HepG2 (cell line): ENCODE measurements at regions not wholly inside any gene's neighbourhood (a gene's known extent, or its start where the extent isn't known, plus 50 kb on each side); places are given as distances from the start of the nearest gene placed in this dataset.

Source experiments
- ATAC-seq: fragments of 200-7000 bp; cut with Tn5 transposase; 3 replicates; pipeline ENCODE4 v1.9.1; 2020; ENCODE audit warnings: mild to moderate bottlenecking, moderate library complexity
- BruUV-seq: library from RNA; stranded (reverse); fragments of 400-500 nt; replicated peaks from 2 replicates; lab custom pipeline; 2021; lab: Mats Ljungman, UMichigan
- CTCF ChIA-PET: fragments of 300-600 bp; formaldehyde crosslinking; extraction: SDS; loops from one replicate; lab custom pipeline; 2021; ENCODE audit warnings: low total read pairs, inconsistent platforms, low intra/inter-chr PET ratio; lab: Yijun Ruan, JAX
- POLR2A ChIA-PET: fragments of 350-600 bp; sonication (Branson Sonifier 250); formaldehyde crosslinking; loops from one replicate; lab custom pipeline; 2020; ENCODE audit warnings: antibody characterized with exemption, inconsistent platforms; lab: Yijun Ruan, JAX
- DNase-seq: peaks from one replicate; pipeline ENCODE4 v3.0.0-alpha.2; 2015; ENCODE audit warnings: low spot score
- FAIRE-seq: peaks from 3 replicates; lab custom pipeline; 2011; peaks lifted over from hg19 to GRCh38; lab: Jason Lieb, UNC
- H2AFZ ChIP-seq: one replicate; pipeline ENCODE4 v1.6.1; 2011; ENCODE audit warnings: low read length, inconsistent platforms
- H3K27ac ChIP-seq: fragments of 300-600 bp; 3 replicates; pipeline ENCODE4 v1.8.0; 2011; ENCODE audit warnings: mixed run types, mild to moderate bottlenecking, mixed read lengths, low read length, inconsistent platforms; ENCODE audit not compliant: insufficient read depth; ENCODE audit errors: extremely low read length
- H3K27me3 ChIP-seq, 2 experiments: fragments of 200-600 bp in 1 of 2; 2 replicates in 1 of 2; 3 replicates in 1 of 2; pipeline versions ENCODE4 v1.6.0 to v1.8.0; 2011; ENCODE audit warnings: low read length in 2 of 2, mild to moderate bottlenecking in 2 of 2, moderate library complexity in 2 of 2, inconsistent platforms in 1 of 2; ENCODE audit not compliant: insufficient read depth in 2 of 2, control insufficient read depth in 1 of 2
- H3K36me3 ChIP-seq, 2 experiments: fragments of 200-600 bp in 1 of 2; replicated peaks in 1 of 2; 2 replicates in 1 of 2; 3 replicates in 1 of 2; pipeline versions ENCODE4 v1.5.1 to v1.8.0; 2011; ENCODE audit warnings: low read length in 2 of 2, inconsistent platforms in 1 of 2; ENCODE audit not compliant: insufficient read depth in 2 of 2, control insufficient read depth in 1 of 2
- H3K4me1 ChIP-seq: 2 replicates; pipeline ENCODE4 v1.5.1; 2012; ENCODE audit warnings: low read length, inconsistent platforms; ENCODE audit not compliant: insufficient read depth
- H3K4me2 ChIP-seq: 2 replicates; pipeline ENCODE4 v1.6.0; 2011; ENCODE audit warnings: low read depth, low read length, inconsistent platforms
- H3K4me3 ChIP-seq, 3 experiments: fragments of 200-600 bp in 1 of 3; sonication (generic), shearing (Covaris generic) in 1 of 3; replicated peaks in 1 of 3; 2 replicates each; pipeline ENCODE4 v1.5.1; 2011 to 2016; ENCODE audit warnings: low read length in 3 of 3, inconsistent platforms in 2 of 3, low read depth in 2 of 3, mild to moderate bottlenecking in 2 of 3, control low read depth in 1 of 3, mixed read lengths in 1 of 3; ENCODE audit not compliant: insufficient read depth in 1 of 3
- H3K79me2 ChIP-seq: one replicate; pipeline ENCODE4 v1.6.1; 2011; ENCODE audit warnings: low read length, inconsistent platforms; ENCODE audit not compliant: insufficient read depth
- H3K9ac ChIP-seq: 2 replicates; pipeline ENCODE4 v1.6.0; 2011; ENCODE audit warnings: mild to moderate bottlenecking, low read depth, low read length, inconsistent platforms; ENCODE audit not compliant: insufficient read depth
- H3K9me3 ChIP-seq: 2 replicates; pipeline ENCODE4 v1.5.1; 2012; ENCODE audit warnings: mild to moderate bottlenecking, low read length
- H4K20me1 ChIP-seq: 2 replicates; pipeline ENCODE4 v1.6.0; 2011; ENCODE audit warnings: inconsistent platforms, mild to moderate bottlenecking, low read length, moderate library complexity; ENCODE audit not compliant: insufficient read depth
- KLF11 ChIP-seq: IDR thresholded peaks from 2 replicates; pipeline ENCODE4 v1.6.1; 2016; ENCODE audit warnings: missing compliant biosample characterization
- NFE2L1 ChIP-seq: sonication (generic); formaldehyde crosslinking; IDR thresholded peaks from 2 replicates; pipeline ENCODE4 v1.4.0; 2020; ENCODE audit warnings: missing genetic modification reagents, mild to moderate bottlenecking, borderline replicate concordance
- NFKB2 ChIP-seq: sonication (generic); formaldehyde crosslinking; IDR thresholded peaks from 2 replicates; pipeline ENCODE4 v1.4.0; 2020; ENCODE audit warnings: missing genetic modification reagents, borderline replicate concordance
- NPAS2 ChIP-seq: sonication (generic); formaldehyde crosslinking; IDR thresholded peaks from 2 replicates; pipeline ENCODE4 v1.8.0; 2022; ENCODE audit warnings: mild to moderate bottlenecking, missing genetic modification reagents, borderline replicate concordance
- ONECUT2 ChIP-seq: sonication (generic); formaldehyde crosslinking; IDR thresholded peaks from 2 replicates; pipeline ENCODE4 v1.4.0; 2020; ENCODE audit warnings: missing genetic modification reagents
- SKI ChIP-seq: fragments of 450-650 bp; IDR thresholded peaks from one replicate; pipeline ENCODE4 v1.6.1; 2018; ENCODE audit warnings: mild to moderate bottlenecking; ENCODE audit not compliant: partially characterized antibody
- TOE1 ChIP-seq: sonication (generic); formaldehyde crosslinking; IDR thresholded peaks from 2 replicates; pipeline ENCODE4 v1.4.0; 2020; ENCODE audit warnings: mild to moderate bottlenecking, missing genetic modification reagents
- ZMAT5 ChIP-seq: sonication (generic); formaldehyde crosslinking; IDR thresholded peaks from 2 replicates; pipeline ENCODE4 v1.5.0; 2020; ENCODE audit warnings: mild to moderate bottlenecking, low read depth, missing genetic modification reagents, borderline replicate concordance
- ZNF101 ChIP-seq: sonication (generic); formaldehyde crosslinking; IDR thresholded peaks from 2 replicates; pipeline ENCODE4 v1.4.0; 2020; ENCODE audit warnings: mild to moderate bottlenecking, low read depth, missing genetic modification reagents, borderline replicate concordance
- ZNF260 ChIP-seq: sonication (generic); formaldehyde crosslinking; IDR thresholded peaks from 2 replicates; pipeline ENCODE4 v1.4.0; 2020; ENCODE audit warnings: missing genetic modification reagents, low read depth, mild to moderate bottlenecking, borderline replicate concordance
- WGBS: methylation state at CpG from one replicate; pipeline ENCODE4 v1.1.6; 2017; ENCODE audit warnings: low lambda C conversion rate; 5-methylcytosine and 5-hydroxymethylcytosine counted together
- in situ Hi-C: cut with HindIII; loops from 2 replicates; pipeline ENCODE4 v1.10.0; 2017; ENCODE audit warnings: low pct_unique_long_range_greater_than_20kb; ENCODE audit not compliant: extremely low pct_ligation_motif_present
- intact Hi-C: fragments of 100-400 bp; cut with micrococcal nuclease; formaldehyde crosslinking; loops from one replicate; pipeline ENCODE4 v1.10.0; 2022; ENCODE audit not compliant: unreplicated experiment
- TF ChIP-seq, protein P1 (sequence below): sonication (generic); formaldehyde crosslinking; IDR thresholded peaks from 2 replicates; pipeline ENCODE4 v1.8.1; 2022; ENCODE audit warnings: mild to moderate bottlenecking, missing genetic modification reagents

GRCh38 chr4:31051565-31051964, 331.4 kb downstream of the PCDH7 start:
- no peaks in the 10 kb centered on the region for H3K9me3 ChIP-seq
- no peaks in the 10 kb centered on the region for H3K36me3 ChIP-seq
- no peaks in the 10 kb centered on the region for H3K4me1 ChIP-seq
- ATAC-seq (no peak), FAIRE-seq (no peak), DNase-seq (no peak)
- BruUV-seq = no TSS peak
- H4K20me1 ChIP-seq = no peaks in the 10 kb centered on the region
- in situ Hi-C loops (no loop called here), intact Hi-C loops (no loop called here)
- ChIA-PET POLR2A (no interaction called here), CTCF (no interaction called here)
- no peaks in the 10 kb centered on the region for H3K27me3 ChIP-seq
- no peak overlapping the region for H3K27ac ChIP-seq
- no peak overlapping the region for H3K4me3 ChIP-seq
- H3K79me2 ChIP-seq = no peaks in the 10 kb centered on the region
- WGBS = 0% methylated on average over 3 of the region's 3 CpGs
- no peak overlapping the region for H3K4me2 ChIP-seq
- TF ChIP-seq NFKB2 (CRISPR knock-in tag) (no peak), TOE1 (CRISPR knock-in tag) (no peak), ZNF101 (CRISPR knock-in tag) (no peak), NFE2L1 (CRISPR knock-in tag) (no peak), ONECUT2 (CRISPR knock-in tag) (no peak), ZNF260 (no peak), KLF11 (CRISPR knock-in tag) (no peak), ZMAT5 (CRISPR knock-in tag) (no peak), SKI (no peak), NPAS2 (CRISPR knock-in tag) (no peak)
- TF ChIP-seq, protein P1, sequence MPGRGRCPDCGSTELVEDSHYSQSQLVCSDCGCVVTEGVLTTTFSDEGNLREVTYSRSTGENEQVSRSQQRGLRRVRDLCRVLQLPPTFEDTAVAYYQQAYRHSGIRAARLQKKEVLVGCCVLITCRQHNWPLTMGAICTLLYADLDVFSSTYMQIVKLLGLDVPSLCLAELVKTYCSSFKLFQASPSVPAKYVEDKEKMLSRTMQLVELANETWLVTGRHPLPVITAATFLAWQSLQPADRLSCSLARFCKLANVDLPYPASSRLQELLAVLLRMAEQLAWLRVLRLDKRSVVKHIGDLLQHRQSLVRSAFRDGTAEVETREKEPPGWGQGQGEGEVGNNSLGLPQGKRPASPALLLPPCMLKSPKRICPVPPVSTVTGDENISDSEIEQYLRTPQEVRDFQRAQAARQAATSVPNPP (CRISPR knock-in tag) = no peak
- H3K9ac ChIP-seq = no peak overlapping the region
- H2AFZ ChIP-seq = no peak overlapping the region
